Hepatocyte (in vitro differentiated cells): ENCODE measurements at regions not wholly inside any gene's neighbourhood (a gene's known extent, or its start where the extent isn't known, plus 50 kb on each side); places are given as distances from the start of the nearest gene placed in this dataset.

Experiments used
- CTCF ChIP-seq: fragments of 200-600 bp; sonication (generic); IDR thresholded peaks from 2 replicates; pipeline ENCODE4 v1.5.1; 2016; ENCODE audit warnings: antibody characterized with exemption, mild to moderate bottlenecking; ENCODE audit not compliant: poor library complexity
- EZH2 ChIP-seq: fragments of 200-600 bp; sonication (generic); IDR thresholded peaks from 2 replicates; pipeline ENCODE4 v1.6.1; 2016; ENCODE audit warnings: antibody characterized with exemption, mild to moderate bottlenecking, borderline replicate concordance
- EZH2phosphoT487 ChIP-seq: fragments of 200-600 bp; sonication (generic); IDR thresholded peaks from one replicate; pipeline ENCODE4 v1.6.1; 2018; ENCODE audit warnings: antibody characterized with exemption, mild to moderate bottlenecking, low read depth, moderate library complexity; ENCODE audit not compliant: unreplicated experiment, severe bottlenecking

- no peak for TF ChIP-seq CTCF
- no peak for TF ChIP-seq EZH2phosphoT487
- TF ChIP-seq EZH2: no peak
These were observed 179.4 kb downstream of the SNX18 start for GRCh38 chr5:54696931-54697330.
